ENCODE measurements at regions not wholly inside any gene's neighbourhood (a gene's known extent, or its start where the extent isn't known, plus 50 kb on each side); places are given as distances from the start of the nearest gene placed in this dataset.

DNA sequence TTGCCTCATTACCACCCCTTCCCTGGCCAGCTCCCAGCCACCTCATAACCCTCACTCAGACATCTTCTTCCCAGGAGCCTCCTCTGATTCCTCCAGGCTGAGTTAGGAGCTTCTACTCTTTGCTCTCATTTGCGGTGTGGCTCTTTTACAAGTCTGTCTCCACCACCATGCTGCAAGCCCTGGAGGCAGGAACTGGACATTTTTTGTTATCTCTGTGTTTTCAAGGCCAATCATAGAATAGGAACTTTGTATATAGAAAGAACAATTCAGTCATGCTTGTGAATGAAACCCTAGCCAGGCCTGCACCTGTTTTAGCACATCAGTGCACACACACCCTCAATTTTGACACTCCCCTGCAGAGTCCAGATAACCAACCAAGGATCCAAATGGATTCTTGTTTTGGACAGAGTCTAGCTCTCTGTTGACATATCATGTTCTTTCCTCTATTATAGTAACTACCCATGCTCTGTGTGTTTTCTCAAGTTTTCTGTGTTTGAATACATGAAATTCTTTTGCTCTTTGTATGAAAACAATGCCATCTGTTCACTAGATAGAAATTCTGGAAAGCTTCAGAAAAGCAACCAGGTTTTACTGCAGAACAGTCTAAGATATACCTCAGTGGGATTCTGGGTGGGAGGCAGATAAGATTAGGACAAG, 60.9 kb upstream of the ZNF648 start:
- no peak for DNase-seq (ENCODE audit: low spot score)

- no peak for DNase-seq (ENCODE audit: low spot score)
Observed at GRCh38 chr1:182121787-182122186, 60.3 kb upstream of the ZNF648 start.

DNA sequence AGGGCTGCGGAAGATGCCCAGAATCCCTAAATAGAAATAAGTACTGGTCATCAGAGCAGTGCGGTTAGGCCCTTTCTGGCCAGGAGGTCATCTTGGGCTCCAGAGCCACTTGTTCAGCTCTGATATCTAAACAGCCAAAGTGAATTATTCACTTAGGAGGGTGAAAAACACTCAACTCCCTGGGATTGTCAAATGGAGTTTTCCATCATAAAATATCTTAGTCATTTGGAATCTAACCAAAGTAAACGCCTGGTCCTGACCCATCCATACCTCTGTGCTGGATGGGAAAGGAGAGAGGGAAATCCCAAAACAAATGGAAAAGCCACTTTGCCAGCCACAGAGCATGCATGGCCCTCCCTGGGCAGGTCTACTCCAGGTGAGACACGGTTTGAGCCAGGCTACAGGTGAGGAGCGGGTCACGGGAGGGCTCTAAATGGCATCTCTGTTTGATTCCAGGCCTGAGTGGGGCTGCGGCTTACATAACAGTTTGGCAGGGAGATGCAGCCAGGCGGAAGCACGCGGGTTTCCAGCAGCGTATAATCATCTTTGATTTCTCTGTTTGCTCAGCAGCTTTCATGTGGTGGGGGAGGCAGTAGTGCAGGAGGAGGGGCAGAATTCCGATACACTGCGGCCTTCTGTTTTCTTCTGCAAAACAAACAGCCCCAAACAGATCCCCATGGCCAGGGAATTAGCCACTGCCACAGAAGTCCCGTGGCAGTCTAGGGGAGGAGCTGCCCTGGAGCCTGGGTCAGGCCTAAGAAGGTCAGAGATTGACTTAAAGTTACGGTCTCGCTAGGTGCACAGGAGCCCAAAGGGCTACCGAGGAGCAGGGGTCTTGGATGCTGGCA, 59.1 kb upstream of the ZNF648 start:
- DNase-seq (ENCODE audit: low spot score), result no peak

DNA sequence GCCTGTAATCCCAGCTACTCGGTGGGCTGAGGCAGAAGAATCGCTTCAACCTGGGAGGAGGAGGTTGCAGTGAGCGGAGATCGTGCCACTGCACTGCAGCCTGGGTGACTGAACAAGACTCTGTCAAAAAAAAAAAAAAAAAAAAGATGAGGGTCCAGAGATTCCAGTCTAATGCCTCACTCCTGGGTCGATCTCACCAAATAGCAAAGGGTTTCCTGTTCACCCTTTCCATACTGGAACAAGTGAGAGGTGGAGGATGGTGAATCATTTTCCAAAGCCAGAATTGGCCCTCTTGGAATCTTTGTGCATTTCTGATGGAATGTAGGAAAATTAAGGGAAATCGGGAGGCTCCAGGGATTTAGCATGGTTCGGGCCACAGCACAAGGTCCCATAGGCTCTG, 58.1 kb upstream of the ZNF648 start:
- DNase-seq (ENCODE audit: low spot score), result no peak

DNA sequence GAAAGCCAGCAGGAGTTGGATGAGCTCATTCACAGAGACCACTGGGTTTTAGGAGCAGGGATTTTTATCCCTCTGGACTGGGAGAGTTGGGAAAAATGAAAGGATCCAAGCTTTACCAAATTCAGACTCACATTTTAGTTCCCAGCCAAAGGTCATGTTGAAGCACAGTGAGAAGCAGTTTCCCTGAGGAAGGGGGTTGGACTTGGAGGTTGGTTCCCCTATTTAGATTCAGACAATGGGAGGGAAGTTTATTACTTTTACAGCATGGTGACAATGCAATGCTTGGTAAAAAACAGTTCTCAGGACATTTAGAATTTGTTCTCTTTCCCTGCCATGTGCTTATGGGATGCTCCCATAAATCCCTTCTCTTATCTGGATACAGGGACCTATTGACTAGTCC, 57.3 kb upstream of the ZNF648 start:
- no peak for DNase-seq (ENCODE audit: low spot score)

GRCh38 chr1:182114627-182115023, 53.1 kb upstream of the ZNF648 start:
- DNase-seq (ENCODE audit: low spot score), result no peak

DNA sequence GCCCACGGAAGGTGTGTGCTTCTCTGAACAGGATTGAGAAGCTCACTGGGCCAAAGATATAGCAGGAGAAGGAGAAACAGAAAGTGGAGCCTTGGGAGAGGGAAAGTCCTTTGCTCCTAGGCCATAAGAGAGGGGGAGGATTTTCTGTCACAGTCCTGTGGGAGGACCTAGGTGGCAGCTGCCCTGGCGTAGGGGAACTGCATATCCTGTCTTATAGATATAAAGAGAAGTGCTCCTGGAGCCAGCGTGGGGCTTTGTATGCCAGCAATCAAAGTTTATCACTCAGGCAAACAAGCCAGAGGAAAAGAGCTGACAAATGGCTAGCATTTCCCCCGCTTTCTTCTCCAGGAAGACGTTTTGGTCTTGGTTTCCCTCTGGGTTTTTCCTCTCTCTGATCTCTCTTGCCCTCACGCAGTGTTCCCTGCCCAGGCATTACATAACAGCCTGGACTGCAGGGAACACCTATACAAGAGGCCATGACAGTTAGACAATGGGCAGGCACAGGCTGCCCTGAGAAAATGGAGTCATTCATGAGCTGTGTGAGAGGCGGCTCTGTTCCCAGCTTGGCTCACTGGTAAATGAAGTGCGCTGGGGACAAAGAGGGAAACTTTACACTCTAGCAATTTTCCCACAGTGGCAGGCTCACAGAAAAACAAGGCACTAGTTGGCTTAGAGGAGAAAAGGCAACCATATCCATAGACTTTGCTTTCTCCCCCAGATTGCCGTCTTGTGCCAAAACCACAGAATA, 52.5 kb upstream of the ZNF648 start:
- no peak for DNase-seq (ENCODE audit: low spot score)

DNA sequence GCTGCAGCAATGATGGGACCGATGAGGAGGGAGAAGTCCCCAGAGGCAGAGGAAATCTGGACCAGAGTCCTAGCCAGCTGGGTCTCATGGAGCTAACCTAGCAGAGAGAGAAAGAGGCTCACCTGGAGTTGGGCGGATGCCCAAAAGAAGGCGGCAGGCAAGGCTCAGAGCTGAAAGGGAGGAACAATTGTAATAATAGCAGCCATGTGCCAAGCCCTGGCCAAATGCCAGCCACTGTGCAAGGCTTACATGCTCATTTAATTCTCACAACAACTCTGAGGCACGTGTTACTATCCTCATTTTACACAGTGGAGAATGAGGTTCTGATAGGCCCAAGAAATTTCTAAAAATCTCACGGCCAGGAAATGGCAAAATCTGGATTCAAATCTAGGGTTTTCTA, 50.0 kb upstream of the ZNF648 start:
- DNase-seq (ENCODE audit: low spot score), result no peak

All from kidney capillary endothelial cell (primary cell).